ENCODE measurements at regions not wholly inside any gene's neighbourhood (a gene's known extent, or its start where the extent isn't known, plus 50 kb on each side); places are given as distances from the start of the nearest gene placed in this dataset.

DNA sequence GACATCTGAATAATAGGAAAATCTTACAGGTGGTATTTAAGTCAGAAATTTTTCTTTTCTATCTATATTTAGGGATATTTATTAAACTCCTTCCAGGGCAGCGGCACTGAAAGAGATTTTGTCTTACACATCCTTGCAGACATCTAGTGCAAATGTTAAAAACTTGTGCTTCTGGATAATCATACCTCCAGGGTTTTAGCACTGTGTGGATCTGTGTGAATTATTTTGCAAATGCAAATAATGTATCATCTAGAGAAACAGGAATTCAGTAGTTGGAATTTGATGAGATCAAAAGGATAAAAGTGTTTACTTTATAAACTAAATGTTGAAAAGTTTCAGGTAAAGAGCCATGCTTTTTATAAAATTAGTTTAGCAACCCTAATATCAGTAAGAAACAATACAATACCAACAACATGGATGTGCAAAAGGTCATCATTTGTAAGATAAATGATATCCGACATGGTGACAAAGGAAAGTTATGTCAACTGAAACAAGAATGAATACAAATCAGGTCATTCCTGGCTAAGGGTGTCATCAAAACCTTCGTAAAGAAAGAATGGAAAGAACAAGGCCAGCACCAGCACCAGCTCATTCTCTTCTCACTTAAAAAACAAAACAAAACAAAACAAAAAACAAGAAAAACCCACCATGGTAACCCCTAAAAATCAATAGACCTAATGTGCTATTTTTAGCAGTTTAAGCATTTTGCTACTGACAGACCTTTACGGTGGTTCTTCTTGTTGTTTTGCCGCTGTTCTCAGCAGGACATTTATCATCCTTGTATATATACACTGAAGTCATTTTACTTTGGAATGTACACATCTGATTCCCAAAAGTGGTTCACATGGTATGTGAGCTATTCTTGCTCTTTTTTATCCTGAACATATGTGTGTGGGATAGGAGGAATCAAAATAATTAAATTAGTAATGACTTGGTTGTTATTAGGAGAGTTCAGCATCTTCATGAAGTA is 219.7 kb upstream of the NDST3 start:
- no peak overlapping the region for H3K27ac ChIP-seq (ENCODE audit: low read length)

DNA sequence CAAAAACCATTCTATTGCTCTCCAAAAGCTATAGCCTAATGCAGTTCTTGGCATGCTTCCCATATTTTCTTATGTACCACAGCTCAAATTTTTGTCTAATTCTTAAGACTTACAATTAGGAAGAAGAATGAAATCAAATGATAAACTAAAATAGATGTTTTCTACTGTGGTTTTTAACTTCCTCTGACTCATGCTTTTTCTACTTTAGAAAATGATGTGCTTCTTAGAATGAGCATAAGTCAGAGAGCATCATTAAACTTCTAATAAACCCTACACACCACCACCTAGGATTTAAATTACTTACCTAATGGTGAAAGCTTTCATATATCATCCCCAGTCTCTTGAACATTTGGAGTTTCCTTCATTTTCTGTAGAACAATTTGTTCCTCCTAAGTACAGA is 217.0 kb upstream of the NDST3 start:
- no peak for TF ChIP-seq EP300 (conservative IDR thresholded peaks at IDR 0.05; ENCODE audit: poor library complexity, severe bottlenecking)
- no peak for TF ChIP-seq MXI1 (conservative IDR thresholded peaks at IDR 0.05; ENCODE audit: poor library complexity, severe bottlenecking)
- TF ChIP-seq SMC3 (conservative IDR thresholded peaks at IDR 0.05; ENCODE audit: poor library complexity): no peak
- no peak for TF ChIP-seq RAD21 (conservative IDR thresholded peaks at IDR 0.05)
- no peak for TF ChIP-seq POLR2AphosphoS5 (IDR thresholded peaks at IDR 0.05)
- no peak overlapping the region for H3K4me3 ChIP-seq (ENCODE audit: low read length)
- H3K4me2 ChIP-seq (ENCODE audit: low read length): no peak overlapping the region
- H3K27ac ChIP-seq (ENCODE audit: low read length): no peak overlapping the region
- H3K9ac ChIP-seq (ENCODE audit: low read length): no peak overlapping the region
- H3K9me3 ChIP-seq (ENCODE audit: low read length): no peaks in the 10 kb centered on the region
- no peaks in the 10 kb centered on the region for H3K36me3 ChIP-seq (ENCODE audit: insufficient read depth, low read length)
- no peaks in the 10 kb centered on the region for H4K20me1 ChIP-seq (ENCODE audit: insufficient read depth)
- no peaks in the 10 kb centered on the region for H3K79me2 ChIP-seq (replicated peaks; ENCODE audit: insufficient read depth, low read length)
- H3K9me2 ChIP-seq (ENCODE audit: insufficient read depth, low read length): no peaks in the 10 kb centered on the region
- H3K27me3 ChIP-seq (ENCODE audit: insufficient read depth, low read depth, low read length): no peaks in the 10 kb centered on the region
- no peak overlapping the region for H2AFZ ChIP-seq (ENCODE audit: low read depth, low read length)
- no peaks in the 10 kb centered on the region for H3F3A ChIP-seq (ENCODE audit: insufficient read depth, low read length, poor library complexity, severe bottlenecking)

More for the DNA sequence above, 219.7 kb upstream of the NDST3 start:
- H3F3A ChIP-seq (ENCODE audit: insufficient read depth, low read length, poor library complexity, severe bottlenecking): no peaks in the 10 kb centered on the region
- H3K4me2 ChIP-seq (ENCODE audit: low read length): no peak overlapping the region
- H2AFZ ChIP-seq (ENCODE audit: low read depth, low read length): no peak overlapping the region
- H3K9me3 ChIP-seq (ENCODE audit: low read length): no peaks in the 10 kb centered on the region
- TF ChIP-seq, protein P1, sequence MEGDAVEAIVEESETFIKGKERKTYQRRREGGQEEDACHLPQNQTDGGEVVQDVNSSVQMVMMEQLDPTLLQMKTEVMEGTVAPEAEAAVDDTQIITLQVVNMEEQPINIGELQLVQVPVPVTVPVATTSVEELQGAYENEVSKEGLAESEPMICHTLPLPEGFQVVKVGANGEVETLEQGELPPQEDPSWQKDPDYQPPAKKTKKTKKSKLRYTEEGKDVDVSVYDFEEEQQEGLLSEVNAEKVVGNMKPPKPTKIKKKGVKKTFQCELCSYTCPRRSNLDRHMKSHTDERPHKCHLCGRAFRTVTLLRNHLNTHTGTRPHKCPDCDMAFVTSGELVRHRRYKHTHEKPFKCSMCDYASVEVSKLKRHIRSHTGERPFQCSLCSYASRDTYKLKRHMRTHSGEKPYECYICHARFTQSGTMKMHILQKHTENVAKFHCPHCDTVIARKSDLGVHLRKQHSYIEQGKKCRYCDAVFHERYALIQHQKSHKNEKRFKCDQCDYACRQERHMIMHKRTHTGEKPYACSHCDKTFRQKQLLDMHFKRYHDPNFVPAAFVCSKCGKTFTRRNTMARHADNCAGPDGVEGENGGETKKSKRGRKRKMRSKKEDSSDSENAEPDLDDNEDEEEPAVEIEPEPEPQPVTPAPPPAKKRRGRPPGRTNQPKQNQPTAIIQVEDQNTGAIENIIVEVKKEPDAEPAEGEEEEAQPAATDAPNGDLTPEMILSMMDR (IDR thresholded peaks at IDR 0.05; ENCODE audit: poor library complexity, severe bottlenecking): no peak
- no peak for TF ChIP-seq RAD21 (conservative IDR thresholded peaks at IDR 0.05)
- no peak for TF ChIP-seq POLR2AphosphoS5 (IDR thresholded peaks at IDR 0.05)
- TF ChIP-seq SMC3 (conservative IDR thresholded peaks at IDR 0.05; ENCODE audit: poor library complexity): no peak
- TF ChIP-seq MXI1 (conservative IDR thresholded peaks at IDR 0.05; ENCODE audit: poor library complexity, severe bottlenecking): no peak
- no peak for TF ChIP-seq TAF1 (IDR thresholded peaks at IDR 0.05; ENCODE audit: low read depth)
- TF ChIP-seq EP300 (conservative IDR thresholded peaks at IDR 0.05; ENCODE audit: poor library complexity, severe bottlenecking): no peak
- TF ChIP-seq, protein P2, sequence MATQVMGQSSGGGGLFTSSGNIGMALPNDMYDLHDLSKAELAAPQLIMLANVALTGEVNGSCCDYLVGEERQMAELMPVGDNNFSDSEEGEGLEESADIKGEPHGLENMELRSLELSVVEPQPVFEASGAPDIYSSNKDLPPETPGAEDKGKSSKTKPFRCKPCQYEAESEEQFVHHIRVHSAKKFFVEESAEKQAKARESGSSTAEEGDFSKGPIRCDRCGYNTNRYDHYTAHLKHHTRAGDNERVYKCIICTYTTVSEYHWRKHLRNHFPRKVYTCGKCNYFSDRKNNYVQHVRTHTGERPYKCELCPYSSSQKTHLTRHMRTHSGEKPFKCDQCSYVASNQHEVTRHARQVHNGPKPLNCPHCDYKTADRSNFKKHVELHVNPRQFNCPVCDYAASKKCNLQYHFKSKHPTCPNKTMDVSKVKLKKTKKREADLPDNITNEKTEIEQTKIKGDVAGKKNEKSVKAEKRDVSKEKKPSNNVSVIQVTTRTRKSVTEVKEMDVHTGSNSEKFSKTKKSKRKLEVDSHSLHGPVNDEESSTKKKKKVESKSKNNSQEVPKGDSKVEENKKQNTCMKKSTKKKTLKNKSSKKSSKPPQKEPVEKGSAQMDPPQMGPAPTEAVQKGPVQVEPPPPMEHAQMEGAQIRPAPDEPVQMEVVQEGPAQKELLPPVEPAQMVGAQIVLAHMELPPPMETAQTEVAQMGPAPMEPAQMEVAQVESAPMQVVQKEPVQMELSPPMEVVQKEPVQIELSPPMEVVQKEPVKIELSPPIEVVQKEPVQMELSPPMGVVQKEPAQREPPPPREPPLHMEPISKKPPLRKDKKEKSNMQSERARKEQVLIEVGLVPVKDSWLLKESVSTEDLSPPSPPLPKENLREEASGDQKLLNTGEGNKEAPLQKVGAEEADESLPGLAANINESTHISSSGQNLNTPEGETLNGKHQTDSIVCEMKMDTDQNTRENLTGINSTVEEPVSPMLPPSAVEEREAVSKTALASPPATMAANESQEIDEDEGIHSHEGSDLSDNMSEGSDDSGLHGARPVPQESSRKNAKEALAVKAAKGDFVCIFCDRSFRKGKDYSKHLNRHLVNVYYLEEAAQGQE (IDR thresholded peaks at IDR 0.05; ENCODE audit: borderline replicate concordance): no peak
- TF ChIP-seq EZH2 (IDR thresholded peaks at IDR 0.05; ENCODE audit: borderline replicate concordance, insufficient read depth, low read length, poor library complexity, severe bottlenecking): no peak
- no peaks in the 10 kb centered on the region for H3K79me2 ChIP-seq (replicated peaks; ENCODE audit: insufficient read depth, low read length)
- no peaks in the 10 kb centered on the region for H3K9me2 ChIP-seq (ENCODE audit: insufficient read depth, low read length)
- H3K36me3 ChIP-seq (ENCODE audit: insufficient read depth, low read length): no peaks in the 10 kb centered on the region
- no peak overlapping the region for H3K9ac ChIP-seq (ENCODE audit: low read length)
- no peaks in the 10 kb centered on the region for H3K27me3 ChIP-seq (ENCODE audit: insufficient read depth, low read depth, low read length)
- no peak overlapping the region for H3K4me3 ChIP-seq (ENCODE audit: low read length)
- no peaks in the 10 kb centered on the region for H4K20me1 ChIP-seq (ENCODE audit: insufficient read depth)
